Type B pancreatic cell (in vitro differentiated cells): ENCODE measurements at regions not wholly inside any gene's neighbourhood (a gene's known extent, or its start where the extent isn't known, plus 50 kb on each side); places are given as distances from the start of the nearest gene placed in this dataset.

ENCODE experiments used
- DNase-seq: peaks from one replicate; pipeline ENCODE4 v3.0.0; 2021; ENCODE audit warnings: mixed read lengths; ENCODE audit not compliant: unreplicated experiment; ENCODE audit errors: extremely low spot score
- H3K27ac Mint-ChIP-seq: 2 replicates; pipeline ENCODE4 v1.8.0; 2021; ENCODE audit warnings: mild to moderate bottlenecking, mixed read lengths
- H3K27me3 Mint-ChIP-seq: 2 replicates; pipeline ENCODE4 v1.8.0; 2021; ENCODE audit warnings: mixed read lengths
- H3K36me3 Mint-ChIP-seq: 2 replicates; pipeline ENCODE4 v1.8.0; 2021; ENCODE audit warnings: mixed read lengths
- H3K4me1 Mint-ChIP-seq: one replicate; pipeline ENCODE4 v1.8.0; 2021; ENCODE audit warnings: mixed read lengths; ENCODE audit not compliant: unreplicated experiment
- H3K4me3 Mint-ChIP-seq: 2 replicates; pipeline ENCODE4 v1.8.0; 2021; ENCODE audit warnings: mild to moderate bottlenecking, mixed read lengths
- H3K9me3 Mint-ChIP-seq: 2 replicates; pipeline ENCODE4 v1.8.0; 2021; ENCODE audit warnings: mixed read lengths
- TF ChIP-seq, protein P1 (sequence below): fragments of 200-600 bp; sonication (generic); conservative IDR thresholded peaks from 2 replicates; pipeline ENCODE4 v1.5.0; 2021; ENCODE audit warnings: antibody characterized with exemption, mild to moderate bottlenecking

DNA sequence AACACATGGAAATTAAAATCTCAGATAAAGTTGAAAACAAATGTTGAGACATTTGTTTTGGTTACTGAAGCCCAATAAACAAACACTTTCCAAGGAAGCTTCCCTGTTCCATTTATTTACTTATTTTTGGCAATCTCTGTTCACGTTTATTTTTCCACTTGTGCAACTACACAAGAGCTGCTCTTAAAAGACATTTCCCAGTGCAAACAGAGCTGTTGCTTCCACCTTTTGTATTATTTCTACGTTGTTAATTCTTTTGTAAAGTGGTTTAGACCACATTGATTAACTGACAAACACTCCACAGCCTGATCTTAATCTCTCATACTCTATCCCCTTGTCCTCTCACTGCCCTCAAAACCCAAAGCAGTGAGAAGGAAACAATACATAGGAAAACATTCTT is 757.6 kb downstream of the LIG4 start:
- Mint-ChIP-seq H3K27me3 (no peaks in the 10 kb centered on the region), H3K9me3 (peaks cover 4% of the 10 kb centered on the region), H3K4me1 (no peaks in the 10 kb centered on the region), H3K36me3 (no peaks in the 10 kb centered on the region), H3K4me3 (no peak overlapping the region), H3K27ac (no peak overlapping the region)
- no peak for DNase-seq
- TF ChIP-seq, protein P1, sequence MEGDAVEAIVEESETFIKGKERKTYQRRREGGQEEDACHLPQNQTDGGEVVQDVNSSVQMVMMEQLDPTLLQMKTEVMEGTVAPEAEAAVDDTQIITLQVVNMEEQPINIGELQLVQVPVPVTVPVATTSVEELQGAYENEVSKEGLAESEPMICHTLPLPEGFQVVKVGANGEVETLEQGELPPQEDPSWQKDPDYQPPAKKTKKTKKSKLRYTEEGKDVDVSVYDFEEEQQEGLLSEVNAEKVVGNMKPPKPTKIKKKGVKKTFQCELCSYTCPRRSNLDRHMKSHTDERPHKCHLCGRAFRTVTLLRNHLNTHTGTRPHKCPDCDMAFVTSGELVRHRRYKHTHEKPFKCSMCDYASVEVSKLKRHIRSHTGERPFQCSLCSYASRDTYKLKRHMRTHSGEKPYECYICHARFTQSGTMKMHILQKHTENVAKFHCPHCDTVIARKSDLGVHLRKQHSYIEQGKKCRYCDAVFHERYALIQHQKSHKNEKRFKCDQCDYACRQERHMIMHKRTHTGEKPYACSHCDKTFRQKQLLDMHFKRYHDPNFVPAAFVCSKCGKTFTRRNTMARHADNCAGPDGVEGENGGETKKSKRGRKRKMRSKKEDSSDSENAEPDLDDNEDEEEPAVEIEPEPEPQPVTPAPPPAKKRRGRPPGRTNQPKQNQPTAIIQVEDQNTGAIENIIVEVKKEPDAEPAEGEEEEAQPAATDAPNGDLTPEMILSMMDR = no peak

GRCh38 chr13:107456431-107456830 is 758.9 kb downstream of the LIG4 start:
- no peak for DNase-seq
- peaks cover 9% of the 10 kb centered on the region for H3K9me3 Mint-ChIP-seq
- no peak overlapping the region for H3K4me3 Mint-ChIP-seq
- H3K27ac Mint-ChIP-seq = no peak overlapping the region
- H3K4me1 Mint-ChIP-seq = no peaks in the 10 kb centered on the region
- no peaks in the 10 kb centered on the region for H3K36me3 Mint-ChIP-seq
- TF ChIP-seq, protein P1 = no peak
- H3K27me3 Mint-ChIP-seq = no peaks in the 10 kb centered on the region

DNA sequence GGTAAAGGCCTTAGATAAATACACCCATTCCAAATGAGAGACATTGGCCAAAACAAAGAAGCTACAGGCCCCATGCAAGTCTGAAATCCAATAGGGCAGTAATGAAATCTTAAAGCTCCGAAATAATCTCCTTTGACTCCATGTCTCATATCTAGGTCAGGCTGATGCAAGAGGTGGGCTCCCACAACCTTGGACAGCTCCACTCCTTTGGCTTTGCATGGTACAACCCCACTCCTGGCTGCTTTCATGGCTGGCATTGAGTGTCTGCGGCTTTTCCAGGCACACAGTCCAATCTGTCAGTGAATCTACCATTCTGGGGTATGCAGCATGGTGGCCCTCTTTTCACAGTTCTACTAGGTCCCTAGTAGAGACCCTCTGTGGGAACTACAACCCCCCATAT is 762.5 kb downstream of the LIG4 start:
- Mint-ChIP-seq H3K4me3 (no peak overlapping the region), H3K27me3 (no peaks in the 10 kb centered on the region), H3K9me3 (peaks cover 9% of the 10 kb centered on the region), H3K4me1 (no peaks in the 10 kb centered on the region), H3K27ac (no peak overlapping the region), H3K36me3 (no peaks in the 10 kb centered on the region)
- no peak for DNase-seq
- TF ChIP-seq, protein P1 = no peak

DNA sequence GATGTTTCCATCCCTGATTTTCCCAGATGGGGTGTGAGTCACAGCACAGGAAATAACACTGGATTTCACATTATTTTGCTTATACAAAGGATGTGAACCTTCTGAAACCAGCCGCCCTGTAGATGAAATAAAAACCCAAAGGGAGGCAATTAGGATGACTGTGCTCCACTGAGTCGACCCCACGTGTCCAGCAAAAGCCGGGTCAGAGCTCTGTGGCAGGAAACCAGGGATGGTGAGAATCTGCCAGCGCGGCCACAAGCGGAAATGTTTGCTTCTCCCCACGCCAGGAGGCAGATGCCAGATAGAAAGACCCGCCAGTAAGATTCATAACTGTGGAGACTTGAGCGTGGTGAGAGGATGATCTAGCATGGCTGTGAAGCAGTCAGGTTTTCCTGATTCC is 764.4 kb downstream of the LIG4 start:
- no peaks in the 10 kb centered on the region for H3K27me3 Mint-ChIP-seq
- no peaks in the 10 kb centered on the region for H3K36me3 Mint-ChIP-seq
- no peak for DNase-seq
- H3K9me3 Mint-ChIP-seq = peaks cover 9% of the 10 kb centered on the region
- H3K27ac Mint-ChIP-seq = no peak overlapping the region
- H3K4me1 Mint-ChIP-seq = no peaks in the 10 kb centered on the region
- no peak overlapping the region for H3K4me3 Mint-ChIP-seq
- TF ChIP-seq, protein P1 = no peak

DNA sequence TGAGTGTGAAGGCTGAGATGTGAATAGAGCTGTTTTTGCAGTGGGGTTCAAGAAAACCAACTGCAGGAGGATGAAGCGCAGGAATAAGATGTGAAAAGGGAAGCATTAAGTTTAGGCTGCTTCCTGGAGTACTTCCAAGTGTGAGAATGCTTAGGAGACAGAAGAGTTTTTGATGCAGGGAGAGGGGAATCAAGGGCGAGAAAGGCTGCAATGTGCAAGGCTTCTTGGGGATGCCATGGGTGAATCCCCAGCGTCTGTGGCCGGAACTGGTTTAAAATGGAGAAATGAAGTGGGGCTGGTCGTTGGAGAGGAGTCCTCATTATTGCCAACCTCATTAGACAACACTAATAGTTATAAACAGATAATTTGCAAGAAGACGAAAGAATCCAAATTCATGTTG is 764.9 kb downstream of the LIG4 start:
- Mint-ChIP-seq H3K4me3 (no peak overlapping the region), H3K27ac (no peak overlapping the region), H3K9me3 (peaks cover 9% of the 10 kb centered on the region), H3K4me1 (no peaks in the 10 kb centered on the region), H3K36me3 (no peaks in the 10 kb centered on the region), H3K27me3 (no peaks in the 10 kb centered on the region)
- DNase-seq = no peak
- TF ChIP-seq, protein P1 = no peak

GRCh38 chr13:107447591-107447990 is 767.7 kb downstream of the LIG4 start:
- H3K9me3 Mint-ChIP-seq = peaks cover 5% of the 10 kb centered on the region
- no peak for DNase-seq
- no peaks in the 10 kb centered on the region for H3K36me3 Mint-ChIP-seq
- no peaks in the 10 kb centered on the region for H3K4me1 Mint-ChIP-seq
- no peak overlapping the region for H3K27ac Mint-ChIP-seq
- H3K27me3 Mint-ChIP-seq = no peaks in the 10 kb centered on the region
- TF ChIP-seq, protein P1 = no peak
- no peak overlapping the region for H3K4me3 Mint-ChIP-seq
